WERI-Rb-1 (cell line): ENCODE measurements at regions not wholly inside any gene's neighbourhood (a gene's known extent, or its start where the extent isn't known, plus 50 kb on each side); places are given as distances from the start of the nearest gene placed in this dataset.

Experiments
- DNase-seq: peaks from one replicate; pipeline ENCODE4 v3.0.0-alpha.2; 2020
- H3K27ac ChIP-seq: fragments of 250-450 bp; sonication (Bioruptor Pico); 2 replicates; pipeline ENCODE4 v1.5.1; 2020; ENCODE audit warnings: mild to moderate bottlenecking, moderate library complexity
- H3K27me3 ChIP-seq: fragments of 250-450 bp; sonication (Bioruptor Pico); 2 replicates; pipeline ENCODE4 v1.5.1; 2021; ENCODE audit warnings: mild to moderate bottlenecking, low read depth, moderate library complexity; ENCODE audit not compliant: insufficient read depth, severe bottlenecking
- H3K36me3 ChIP-seq: fragments of 250-450 bp; sonication (Bioruptor Pico); 2 replicates; pipeline ENCODE4 v1.5.1; 2020; ENCODE audit warnings: mild to moderate bottlenecking, moderate library complexity
- H3K4me3 ChIP-seq: 2 replicates; pipeline ENCODE4 v1.5.1; 2011; ENCODE audit warnings: low read depth, mild to moderate bottlenecking, control low read depth, low read length
- H3K9me3 ChIP-seq: fragments of 250-450 bp; sonication (Bioruptor Pico); 2 replicates; pipeline ENCODE4 v1.5.1; 2021; ENCODE audit warnings: mild to moderate bottlenecking, moderate library complexity; ENCODE audit not compliant: severe bottlenecking
- CTCF ChIP-seq: IDR thresholded peaks from 2 replicates; pipeline ENCODE4 v1.5.1; 2011; ENCODE audit warnings: low read depth, mild to moderate bottlenecking, control low read depth, inconsistent platforms, low read length

GRCh38 chr14:27916326-27916725 lies 850.3 kb upstream of the FOXG1 start:
- H3K27me3 ChIP-seq = no peaks in the 10 kb centered on the region
- H3K4me3 ChIP-seq = no peak overlapping the region
- no peak for DNase-seq
- H3K27ac ChIP-seq = no peak overlapping the region
- H3K9me3 ChIP-seq = peaks cover 2% of the 10 kb centered on the region
- no peaks in the 10 kb centered on the region for H3K36me3 ChIP-seq
- TF ChIP-seq CTCF = no peak

- Histone ChIP-seq H3K9me3 (peaks cover 2% of the 10 kb centered on the region), H3K36me3 (no peaks in the 10 kb centered on the region), H3K4me3 (no peak overlapping the region), H3K27ac (no peak overlapping the region), H3K27me3 (no peaks in the 10 kb centered on the region)
- DNase-seq = no peak
- TF ChIP-seq CTCF = no peak
These were observed 848.7 kb upstream of the FOXG1 start for GRCh38 chr14:27917896-27918295.

- TF ChIP-seq CTCF = no peak
These were observed 839.1 kb upstream of the FOXG1 start for GRCh38 chr14:27927519-27927918.

GRCh38 chr14:27929797-27930347 lies 836.7 kb upstream of the FOXG1 start:
- no peaks in the 10 kb centered on the region for H3K36me3 ChIP-seq
- H3K4me3 ChIP-seq = no peak overlapping the region
- H3K27me3 ChIP-seq = no peaks in the 10 kb centered on the region
- DNase-seq = no peak
- no peaks in the 10 kb centered on the region for H3K9me3 ChIP-seq
- no peak overlapping the region for H3K27ac ChIP-seq
- TF ChIP-seq CTCF = no peak

More at GRCh38 chr14:27927519-27927918, 839.1 kb upstream of the FOXG1 start:
- no peak overlapping the region for H3K4me3 ChIP-seq
- no peaks in the 10 kb centered on the region for H3K27me3 ChIP-seq
- no peak overlapping the region for H3K27ac ChIP-seq
- no peaks in the 10 kb centered on the region for H3K9me3 ChIP-seq
- no peaks in the 10 kb centered on the region for H3K36me3 ChIP-seq
- no peak for DNase-seq

GRCh38 chr14:27938392-27938791 lies 828.2 kb upstream of the FOXG1 start:
- no peak for TF ChIP-seq CTCF
- Histone ChIP-seq H3K9me3 (no peaks in the 10 kb centered on the region), H3K27ac (no peak overlapping the region), H3K36me3 (no peaks in the 10 kb centered on the region), H3K27me3 (no peaks in the 10 kb centered on the region), H3K4me3 (no peak overlapping the region)
- no peak for DNase-seq

- no peak overlapping the region for H3K27ac ChIP-seq
- no peak for TF ChIP-seq CTCF
- H3K36me3 ChIP-seq = no peaks in the 10 kb centered on the region
- no peaks in the 10 kb centered on the region for H3K9me3 ChIP-seq
- no peak for DNase-seq
- H3K27me3 ChIP-seq = no peaks in the 10 kb centered on the region
- no peak overlapping the region for H3K4me3 ChIP-seq
These were observed 821.1 kb upstream of the FOXG1 start for GRCh38 chr14:27945512-27945911.
